HCT116 (cell line): ENCODE measurements at regions not wholly inside any gene's neighbourhood (a gene's known extent, or its start where the extent isn't known, plus 50 kb on each side); places are given as distances from the start of the nearest gene placed in this dataset.

Source experiments
- ATAC-seq: fragments of 200-7000 bp; cut with Tn5 transposase; 2 replicates; pipeline ENCODE4 v1.9.1; 2020; ENCODE audit warnings: mild to moderate bottlenecking, moderate library complexity
- BruUV-seq: library from RNA; stranded (reverse); fragments of 400-500 nt; replicated peaks from 2 replicates; lab custom pipeline; 2021; lab: Mats Ljungman, UMichigan
- CTCF ChIA-PET: fragments of 300-600 bp; sonication (Branson Sonifier 250); formaldehyde crosslinking; loops from one replicate; lab custom pipeline; 2021; ENCODE audit warnings: antibody characterized with exemption; lab: Charles Lee
- POLR2A ChIA-PET: fragments of 300-600, 350-600 bp; sonication (Branson Sonifier 250); formaldehyde crosslinking; loops from one replicate; lab custom pipeline; 2021; ENCODE audit warnings: antibody characterized with exemption; lab: Charles Lee
- RAD21 ChIA-PET, 2 experiments: fragments of 300-600 bp; sonication (Branson Sonifier 250); formaldehyde crosslinking; loops; one replicate each; lab custom pipeline; 2023; ENCODE audit warnings: low total read pairs in 2 of 2; ENCODE audit not compliant: uncharacterized antibody in 2 of 2, unreplicated experiment in 2 of 2, low non-redundant PET in 1 of 2; lab: Charles Lee
- DNase-seq: peaks from one replicate; pipeline ENCODE4 v3.0.0-alpha.2; 2010; ENCODE audit warnings: low read depth, low spot score
- H2AFZ ChIP-seq: fragments of 200-600 bp; shearing (Covaris generic), sonication (generic); 2 replicates; pipeline ENCODE4 v1.6.1; 2017; ENCODE audit warnings: low read depth, mixed run types, mixed read lengths, antibody characterized with exemption, low read length; ENCODE audit not compliant: poor library complexity, severe bottlenecking
- H3K27ac ChIP-seq: 2 replicates; pipeline ENCODE4 v1.5.1; 2012; ENCODE audit warnings: low read depth, low read length
- H3K27me3 ChIP-seq: fragments of 200-600 bp; sonication (generic); 2 replicates; pipeline ENCODE4 v1.6.1; 2016; ENCODE audit warnings: mixed run types, low read length, mixed read lengths; ENCODE audit not compliant: insufficient read depth
- H3K36me3 ChIP-seq, 2 experiments: fragments of 200-500 bp in 1 of 2; fragments of 200-600 bp in 1 of 2; sonication (Bioruptor generic) in 1 of 2; sonication (generic) in 1 of 2; 2 replicates each; pipeline versions ENCODE4 v1.5.1 to v1.6.1; 2014 to 2016; ENCODE audit warnings: low read length in 2 of 2, inconsistent platforms in 1 of 2, mixed read lengths in 1 of 2, mixed run types in 1 of 2; ENCODE audit not compliant: insufficient read depth in 2 of 2, control insufficient read depth in 1 of 2
- H3K4me1 ChIP-seq, 2 experiments: fragments of 200-600 bp in 1 of 2; sonication (generic) in 1 of 2; 2 replicates each; pipeline versions ENCODE4 v1.5.1 to v1.6.1; 2012 to 2017; ENCODE audit warnings: low read length in 2 of 2, inconsistent platforms in 1 of 2, mild to moderate bottlenecking in 1 of 2, mixed read lengths in 1 of 2, mixed run types in 1 of 2, moderate library complexity in 1 of 2; ENCODE audit not compliant: insufficient read depth in 2 of 2, control insufficient read depth in 1 of 2
- H3K4me2 ChIP-seq: fragments of 200-600 bp; sonication (generic); 2 replicates; pipeline ENCODE4 v1.6.1; 2017; ENCODE audit warnings: mixed run types, low read length, mixed read lengths
- H3K4me3 ChIP-seq, 2 experiments: fragments of 200-600 bp in 1 of 2; sonication (generic) in 1 of 2; replicated peaks in 1 of 2; 2 replicates each; pipeline ENCODE4 v1.5.1; 2011 to 2016; ENCODE audit warnings: low read length in 2 of 2, control low read depth in 1 of 2, low read depth in 1 of 2, mild to moderate bottlenecking in 1 of 2, mixed read lengths in 1 of 2, mixed run types in 1 of 2
- H3K79me2 ChIP-seq: fragments of 200-600 bp; sonication (generic); 2 replicates; pipeline ENCODE4 v1.6.1; 2017; ENCODE audit warnings: mild to moderate bottlenecking, mixed run types, low read length, moderate library complexity, mixed read lengths; ENCODE audit not compliant: insufficient read depth
- H3K9ac ChIP-seq: fragments of 200-600 bp; sonication (generic); 2 replicates; pipeline ENCODE4 v1.6.1; 2016; ENCODE audit warnings: low read length, mixed read lengths
- H3K9me2 ChIP-seq: fragments of 200-600 bp; sonication (generic), shearing (Covaris generic); 2 replicates; pipeline ENCODE4 v1.6.1; 2017; ENCODE audit warnings: mixed run types, mild to moderate bottlenecking, moderate library complexity; ENCODE audit not compliant: insufficient read depth
- H3K9me3 ChIP-seq, 2 experiments: fragments of 200-500 bp in 1 of 2; fragments of 200-600 bp in 1 of 2; sonication (Bioruptor generic) in 1 of 2; sonication (generic) in 1 of 2; 2 replicates each; pipeline ENCODE4 v1.6.1; 2014 to 2017; ENCODE audit warnings: low read length in 2 of 2, mixed read lengths in 2 of 2, inconsistent platforms in 1 of 2, low read depth in 1 of 2, mild to moderate bottlenecking in 1 of 2, mixed run types in 1 of 2, moderate library complexity in 1 of 2; ENCODE audit not compliant: control insufficient read depth in 1 of 2, insufficient read depth in 1 of 2
- H4K20me1 ChIP-seq: fragments of 200-600 bp; sonication (generic), shearing (Covaris generic); 2 replicates; pipeline ENCODE4 v1.6.1; 2017; ENCODE audit warnings: mixed run types, mild to moderate bottlenecking, moderate library complexity; ENCODE audit not compliant: insufficient read depth
- CBX3 ChIP-seq: IDR thresholded peaks from 2 replicates; pipeline ENCODE4 v1.6.1; 2012; ENCODE audit warnings: low read depth
- CEBPB ChIP-seq: IDR thresholded peaks from 2 replicates; pipeline ENCODE4 v1.6.1; 2012; ENCODE audit warnings: low read depth
- EGR1 ChIP-seq: IDR thresholded peaks from 2 replicates; pipeline ENCODE4 v1.6.1; 2012; ENCODE audit warnings: low read depth
- EZH2phosphoT487 ChIP-seq: fragments of 200-600 bp; IDR thresholded peaks from 2 replicates; pipeline ENCODE4 v1.6.1; 2018; ENCODE audit warnings: antibody characterized with exemption, borderline replicate concordance
- FOSL1 ChIP-seq: IDR thresholded peaks from 2 replicates; pipeline ENCODE4 v1.6.1; 2012; ENCODE audit warnings: low read depth
- JUND ChIP-seq: IDR thresholded peaks from 2 replicates; pipeline ENCODE4 v1.6.1; 2012
- MAX ChIP-seq: IDR thresholded peaks from 2 replicates; pipeline ENCODE4 v1.6.1; 2012
- POLR2A ChIP-seq: IDR thresholded peaks from 2 replicates; pipeline ENCODE4 v1.7.0; 2011; ENCODE audit warnings: borderline replicate concordance; ENCODE audit not compliant: insufficient read depth, insufficient read length; ENCODE audit errors: extremely low read depth
- SP1 ChIP-seq: IDR thresholded peaks from 2 replicates; pipeline ENCODE4 v1.6.1; 2012; ENCODE audit warnings: low read depth
- SRF ChIP-seq: IDR thresholded peaks from 2 replicates; pipeline ENCODE4 v1.6.1; 2012; ENCODE audit warnings: low read depth
- TCF7L2 ChIP-seq: IDR thresholded peaks from 2 replicates; pipeline ENCODE4 v1.7.0; 2011; ENCODE audit warnings: borderline replicate concordance, inconsistent platforms; ENCODE audit not compliant: insufficient read depth, insufficient read length; ENCODE audit errors: extremely low read depth
- YY1 ChIP-seq: IDR thresholded peaks from 2 replicates; pipeline ENCODE4 v1.6.1; 2011; ENCODE audit warnings: low read length, low read depth, moderate library complexity, mild to moderate bottlenecking; ENCODE audit not compliant: insufficient replicate concordance; ENCODE audit errors: extremely low read depth
- ZBTB33 ChIP-seq: IDR thresholded peaks from 2 replicates; pipeline ENCODE4 v1.6.1; 2011; ENCODE audit warnings: mild to moderate bottlenecking, low read length, moderate library complexity; ENCODE audit not compliant: insufficient replicate concordance; ENCODE audit errors: extremely low read depth
- ZFX ChIP-seq: fragments of 450-650 bp; IDR thresholded peaks from 2 replicates; pipeline ENCODE4 v1.6.1; 2017
- ZNF274 ChIP-seq: fragments of 200-500 bp; sonication (Bioruptor generic); IDR thresholded peaks from 2 replicates; pipeline ENCODE4 v1.6.1; 2014; ENCODE audit warnings: mild to moderate bottlenecking, low read depth, low read length, inconsistent platforms
- intact Hi-C: fragments of 100-400 bp; cut with micrococcal nuclease; formaldehyde crosslinking; loops from 2 replicates; pipeline ENCODE4 v1.10.0; 2022

GRCh38 chr17:77490361-77491183, 349.8 kb downstream of the SEC14L1 start:
- peaks cover 24 to 43% of the 10 kb centered on the region in 2 experiments for H3K36me3 ChIP-seq
- no peak for TF ChIP-seq MAX
- TF ChIP-seq ZNF274: no peak
- TF ChIP-seq EZH2phosphoT487: no peak
- no peak for TF ChIP-seq JUND
- no peak for TF ChIP-seq EGR1
- no peak for TF ChIP-seq POLR2A
- no peak for TF ChIP-seq ZBTB33
- no peak for TF ChIP-seq CBX3
- TF ChIP-seq YY1: no peak
- TF ChIP-seq SP1: no peak
- TF ChIP-seq SRF: no peak
- no peak for TF ChIP-seq TCF7L2
- no peak for TF ChIP-seq FOSL1
- TF ChIP-seq CEBPB: no peak
- no peak for TF ChIP-seq ZFX
- TF ChIP-seq, all 23 proteins: peak for 0
- ChIA-PET CTCF (interaction anchor here (1.0 kb wide), 1 partner anchor 159 kb away, joined by 3 read pairs; no protein-coding TSS in a partner anchor), POLR2A (no interaction called here), RAD21 (no interaction called here)
- H2AFZ ChIP-seq: no peak overlapping the region
- no peak overlapping the region for H3K4me2 ChIP-seq
- BruUV-seq: no TSS peak
- H3K4me3 ChIP-seq: no peak overlapping the region
- no peaks in the 10 kb centered on the region for H3K9me3 ChIP-seq
- H3K9ac ChIP-seq: no peak overlapping the region
- DNase-seq (no peak), ATAC-seq (no peak)
- no peaks in the 10 kb centered on the region for H4K20me1 ChIP-seq
- H3K4me1 ChIP-seq: no peaks in the 10 kb centered on the region
- H3K27me3 ChIP-seq: no peaks in the 10 kb centered on the region
- H3K9me2 ChIP-seq: no peaks in the 10 kb centered on the region
- H3K79me2 ChIP-seq: peaks cover 8% of the 10 kb centered on the region; the same call in 1 of the 2 replicates
- no peak overlapping the region for H3K27ac ChIP-seq
- intact Hi-C loops: loop anchor here (10.0 kb wide), 1 partner anchor 236 kb away; no protein-coding TSS in a partner anchor
